ENCODE measurements at regions not wholly inside any gene's neighbourhood (a gene's known extent, or its start where the extent isn't known, plus 50 kb on each side); places are given as distances from the start of the nearest gene placed in this dataset.

GRCh38 chr7:49530481-49530880, 243.0 kb upstream of the VWC2 start:
- Histone ChIP-seq H3K9ac (ENCODE audit: low read length) (no peak overlapping the region), H3K27ac (ENCODE audit: low read depth, low read length) (no peak overlapping the region), H3K27me3 (ENCODE audit: insufficient read depth, low read length) (no peaks in the 10 kb centered on the region), H3K79me2 (ENCODE audit: insufficient read depth, low read length) (no peaks in the 10 kb centered on the region), H4K20me1 (ENCODE audit: insufficient read depth) (no peaks in the 10 kb centered on the region), H3K36me3 (ENCODE audit: control insufficient read depth in 1 of 2, insufficient read depth in 2 of 2, low read length in 2 of 2) (no peaks in the 10 kb centered on the region), H3K4me1 (ENCODE audit: control insufficient read depth in 1 of 2, insufficient read depth in 2 of 2, low read length in 2 of 2) (no peaks in the 10 kb centered on the region), H3K9me3 (ENCODE audit: control insufficient read depth in 1 of 2, insufficient read depth in 1 of 2, low read depth in 1 of 2, low read length in 2 of 2) (peaks cover 0 to 17% of the 10 kb centered on the region in 2 experiments; a peak in 3 of 4 replicates), H2AFZ (ENCODE audit: low read depth, low read length, poor library complexity, severe bottlenecking) (no peak overlapping the region), H3K4me3 (replicated peaks in 1 of 2; ENCODE audit: low read depth in 1 of 2, low read length in 2 of 2) (no peak overlapping the region), H3K9me2 (ENCODE audit: insufficient read depth) (no peaks in the 10 kb centered on the region), H3K4me2 (ENCODE audit: low read length) (no peak overlapping the region)
- ATAC-seq (no peak), DNase-seq (ENCODE audit: low read depth, low spot score) (no peak)
- intact Hi-C loops (cut with micrococcal nuclease), result no loop called here
- ChIA-PET RAD21 (ENCODE audit: low non-redundant PET in 1 of 2, low total read pairs in 2 of 2, uncharacterized antibody in 2 of 2, unreplicated experiment in 2 of 2) (no interaction called here), CTCF (no interaction called here), POLR2A (no interaction called here)
- TF ChIP-seq CEBPB (IDR thresholded peaks at IDR 0.05; ENCODE audit: low read depth) (no peak), JUND (IDR thresholded peaks at IDR 0.05) (no peak), RAD21 (IDR thresholded peaks at IDR 0.05; ENCODE audit: low read depth) (no peak), EZH2 (IDR thresholded peaks at IDR 0.05) (no peak), REST (IDR thresholded peaks at IDR 0.05; ENCODE audit: low read depth) (no peak), ZNF274 (IDR thresholded peaks at IDR 0.05; ENCODE audit: low read depth, low read length) (no peak), POLR2A (IDR thresholded peaks at IDR 0.05; ENCODE audit: borderline replicate concordance, extremely low read depth, insufficient read depth, insufficient read length) (no peak)
- BruUV-seq (replicated peaks), result no TSS peak
